ENCODE measurements at regions not wholly inside any gene's neighbourhood (a gene's known extent, or its start where the extent isn't known, plus 50 kb on each side); places are given as distances from the start of the nearest gene placed in this dataset.

DNA sequence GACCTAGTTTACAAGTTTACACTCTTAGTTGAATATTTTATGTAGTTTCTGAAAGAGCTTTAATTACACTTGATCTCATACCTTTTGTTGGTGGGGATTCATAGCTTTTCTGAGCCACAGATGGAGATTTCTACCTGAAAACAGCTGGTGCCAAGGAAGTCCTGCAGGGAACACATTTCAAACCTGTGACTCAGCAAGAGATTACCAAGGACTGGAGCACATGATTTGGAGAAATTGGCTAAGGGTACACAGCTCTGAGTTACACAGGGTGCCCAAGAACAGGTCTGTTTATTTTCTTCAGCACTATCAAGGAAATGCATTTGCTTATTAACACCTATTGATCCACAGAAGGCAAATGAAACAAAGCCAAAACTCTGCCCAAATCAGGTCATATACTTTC lies 691.5 kb downstream of the KCTD8 start:
- Histone ChIP-seq H3K4me3 (ENCODE audit: low read length) (no peak overlapping the region), H2AFZ (ENCODE audit: low read length) (no peak overlapping the region)

GRCh38 chr4:43758836-43759235 lies 689.8 kb downstream of the KCTD8 start:
- Histone ChIP-seq H3K27me3 (replicated peaks; ENCODE audit: insufficient read depth, low read length) (no peaks in the 10 kb centered on the region), H3K4me1 (ENCODE audit: low read length) (peaks cover 7% of the 10 kb centered on the region), H3K9ac (ENCODE audit: low read length) (no peak overlapping the region), H3F3A (ENCODE audit: insufficient read depth, low read length) (no peaks in the 10 kb centered on the region), H3K79me2 (ENCODE audit: low read length) (no peaks in the 10 kb centered on the region), H2AFZ (ENCODE audit: low read length) (no peak overlapping the region), H3K9me3 (replicated peaks; ENCODE audit: insufficient read depth, low read length) (no peaks in the 10 kb centered on the region), H3K4me3 (ENCODE audit: low read length) (no peak overlapping the region), H3K27ac (ENCODE audit: low read length) (no peak overlapping the region), H3K4me2 (ENCODE audit: low read depth, low read length) (no peak overlapping the region), H3K36me3 (replicated peaks; ENCODE audit: insufficient read depth, low read length) (no peaks in the 10 kb centered on the region), H3K9me2 (replicated peaks; ENCODE audit: insufficient read depth, low read length) (no peaks in the 10 kb centered on the region), H4K20me1 (ENCODE audit: insufficient read depth, low read length) (no peaks in the 10 kb centered on the region)
- no peak for DNase-seq
- TF ChIP-seq EZH2phosphoT487 (IDR thresholded peaks at IDR 0.05; ENCODE audit: low read length), result no peak
- TF ChIP-seq EZH2 (optimal IDR thresholded peaks at IDR 0.05; ENCODE audit: low read depth, low read length), result no peak
- TF ChIP-seq, protein P1, sequence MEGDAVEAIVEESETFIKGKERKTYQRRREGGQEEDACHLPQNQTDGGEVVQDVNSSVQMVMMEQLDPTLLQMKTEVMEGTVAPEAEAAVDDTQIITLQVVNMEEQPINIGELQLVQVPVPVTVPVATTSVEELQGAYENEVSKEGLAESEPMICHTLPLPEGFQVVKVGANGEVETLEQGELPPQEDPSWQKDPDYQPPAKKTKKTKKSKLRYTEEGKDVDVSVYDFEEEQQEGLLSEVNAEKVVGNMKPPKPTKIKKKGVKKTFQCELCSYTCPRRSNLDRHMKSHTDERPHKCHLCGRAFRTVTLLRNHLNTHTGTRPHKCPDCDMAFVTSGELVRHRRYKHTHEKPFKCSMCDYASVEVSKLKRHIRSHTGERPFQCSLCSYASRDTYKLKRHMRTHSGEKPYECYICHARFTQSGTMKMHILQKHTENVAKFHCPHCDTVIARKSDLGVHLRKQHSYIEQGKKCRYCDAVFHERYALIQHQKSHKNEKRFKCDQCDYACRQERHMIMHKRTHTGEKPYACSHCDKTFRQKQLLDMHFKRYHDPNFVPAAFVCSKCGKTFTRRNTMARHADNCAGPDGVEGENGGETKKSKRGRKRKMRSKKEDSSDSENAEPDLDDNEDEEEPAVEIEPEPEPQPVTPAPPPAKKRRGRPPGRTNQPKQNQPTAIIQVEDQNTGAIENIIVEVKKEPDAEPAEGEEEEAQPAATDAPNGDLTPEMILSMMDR (IDR thresholded peaks at IDR 0.05; ENCODE audit: low read length), result no peak

More for the DNA sequence above, 691.5 kb downstream of the KCTD8 start:
- Histone ChIP-seq H3K27ac (ENCODE audit: low read length) (no peak overlapping the region), H3K36me3 (replicated peaks; ENCODE audit: insufficient read depth, low read length) (no peaks in the 10 kb centered on the region), H3K79me2 (ENCODE audit: low read length) (no peaks in the 10 kb centered on the region), H3K9me2 (replicated peaks; ENCODE audit: insufficient read depth, low read length) (no peaks in the 10 kb centered on the region), H3K4me1 (ENCODE audit: low read length) (no peaks in the 10 kb centered on the region), H3K9ac (ENCODE audit: low read length) (no peak overlapping the region), H3K9me3 (replicated peaks; ENCODE audit: insufficient read depth, low read length) (no peaks in the 10 kb centered on the region), H3F3A (ENCODE audit: insufficient read depth, low read length) (no peaks in the 10 kb centered on the region), H3K27me3 (replicated peaks; ENCODE audit: insufficient read depth, low read length) (no peaks in the 10 kb centered on the region), H4K20me1 (ENCODE audit: insufficient read depth, low read length) (no peaks in the 10 kb centered on the region), H3K4me2 (ENCODE audit: low read depth, low read length) (no peak overlapping the region)
- TF ChIP-seq EZH2phosphoT487 (IDR thresholded peaks at IDR 0.05; ENCODE audit: low read length) (no peak), EZH2 (optimal IDR thresholded peaks at IDR 0.05; ENCODE audit: low read depth, low read length) (no peak)
- TF ChIP-seq, protein P1 (IDR thresholded peaks at IDR 0.05; ENCODE audit: low read length), result no peak
- no peak for DNase-seq

DNA sequence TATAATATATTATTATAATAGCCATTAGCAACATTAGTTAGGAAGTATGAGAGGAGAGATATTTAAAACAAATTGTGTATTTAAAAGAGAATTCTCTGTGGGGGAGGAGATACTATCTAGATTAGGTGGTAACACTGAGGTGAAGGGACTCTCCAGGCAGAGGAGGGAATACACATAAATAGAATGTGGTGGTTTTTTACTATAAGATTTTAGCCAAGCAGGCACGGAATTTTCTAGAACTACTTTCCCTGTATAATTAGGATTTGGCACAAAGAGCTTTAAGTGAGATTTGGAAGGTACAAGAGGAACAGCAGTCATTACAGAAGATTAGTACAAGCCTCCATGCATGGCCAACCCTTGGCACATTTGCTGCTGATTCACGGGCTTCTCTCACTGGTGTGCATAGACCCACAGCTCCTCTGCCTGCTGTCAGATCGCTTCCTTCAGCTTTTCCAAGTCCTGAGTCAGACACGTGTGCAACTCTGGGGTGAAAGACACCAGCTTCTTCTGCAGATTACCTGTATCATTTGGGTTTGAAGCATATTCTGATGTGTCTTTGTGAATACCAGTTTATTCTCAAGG lies 685.5 kb downstream of the KCTD8 start:
- TF ChIP-seq, protein P1 (IDR thresholded peaks at IDR 0.05; ENCODE audit: low read length), result no peak
- TF ChIP-seq EZH2 (optimal IDR thresholded peaks at IDR 0.05; ENCODE audit: low read depth, low read length), result no peak
- Histone ChIP-seq H3K9me2 (replicated peaks; ENCODE audit: insufficient read depth, low read length) (no peaks in the 10 kb centered on the region), H3K9ac (ENCODE audit: low read length) (no peak overlapping the region), H2AFZ (ENCODE audit: low read length) (no peak overlapping the region), H3K27ac (ENCODE audit: low read length) (no peak overlapping the region), H3K79me2 (ENCODE audit: low read length) (no peaks in the 10 kb centered on the region), H4K20me1 (ENCODE audit: insufficient read depth, low read length) (no peaks in the 10 kb centered on the region), H3K4me1 (ENCODE audit: low read length) (peaks cover 29% of the 10 kb centered on the region), H3K27me3 (replicated peaks; ENCODE audit: insufficient read depth, low read length) (no peaks in the 10 kb centered on the region), H3K4me2 (ENCODE audit: low read depth, low read length) (no peak overlapping the region), H3K9me3 (replicated peaks; ENCODE audit: insufficient read depth, low read length) (no peaks in the 10 kb centered on the region), H3K4me3 (ENCODE audit: low read length) (no peak overlapping the region), H3K36me3 (replicated peaks; ENCODE audit: insufficient read depth, low read length) (no peaks in the 10 kb centered on the region), H3F3A (ENCODE audit: insufficient read depth, low read length) (no peaks in the 10 kb centered on the region)
- no peak for DNase-seq

All from MM.1S (cell line).